Neural progenitor cell (in vitro differentiated cells): ENCODE measurements at regions not wholly inside any gene's neighbourhood (a gene's known extent, or its start where the extent isn't known, plus 50 kb on each side); places are given as distances from the start of the nearest gene placed in this dataset.
"Not testable (repeated sequence)": the region's sequence is repeated elsewhere in the genome, so short reads cannot be mapped to it uniquely, and the experiment has no call there.

ENCODE experiments used
- DNase-seq: peaks from one replicate; pipeline ENCODE4 v3.0.0-alpha.2; 2016; ENCODE audit warnings: low spot score
- H2AFZ ChIP-seq: fragments of 200-600 bp; sonication (generic); replicated peaks from 2 replicates; pipeline ENCODE4 v1.6.1; 2016; ENCODE audit warnings: antibody characterized with exemption
- H3F3A ChIP-seq: fragments of 200-600 bp; sonication (generic); 2 replicates; pipeline ENCODE4 v1.6.1; 2016; ENCODE audit warnings: antibody characterized with exemption, low read depth
- H3K27ac ChIP-seq: fragments of 200-600 bp; sonication (generic); 2 replicates; pipeline ENCODE4 v1.5.1; 2016; ENCODE audit warnings: mild to moderate bottlenecking
- H3K27me3 ChIP-seq: fragments of 200-600 bp; sonication (generic); 2 replicates; pipeline ENCODE4 v1.6.1; 2016; ENCODE audit warnings: mild to moderate bottlenecking, moderate library complexity
- H3K36me3 ChIP-seq: fragments of 200-600 bp; sonication (generic); 2 replicates; pipeline ENCODE4 v1.5.1; 2016
- H3K4me1 ChIP-seq: fragments of 200-600 bp; sonication (generic); 2 replicates; pipeline ENCODE4 v1.6.1; 2016; ENCODE audit warnings: mixed run types
- H3K4me2 ChIP-seq: fragments of 200-600 bp; sonication (generic); 2 replicates; pipeline ENCODE4 v1.6.1; 2016
- H3K4me3 ChIP-seq: fragments of 200-600 bp; sonication (generic); 2 replicates; pipeline ENCODE4 v1.5.1; 2016
- H3K79me2 ChIP-seq: fragments of 200-600 bp; sonication (generic); 2 replicates; pipeline ENCODE4 v1.6.1; 2016; ENCODE audit warnings: low read depth
- H3K9ac ChIP-seq: fragments of 200-600 bp; sonication (generic); 2 replicates; pipeline ENCODE4 v1.6.1; 2016
- H3K9me3 ChIP-seq: fragments of 200-600 bp; sonication (generic); 2 replicates; pipeline ENCODE4 v1.5.1; 2016; ENCODE audit warnings: low read depth
- H4K20me1 ChIP-seq: fragments of 200-600 bp; sonication (generic); 2 replicates; pipeline ENCODE4 v1.6.1; 2016; ENCODE audit warnings: low read depth
- H3K27ac Mint-ChIP-seq: 3 replicates; pipeline ENCODE4 v1.8.0; 2021; ENCODE audit warnings: mixed read lengths
- H3K27me3 Mint-ChIP-seq: 2 replicates; pipeline ENCODE4 v1.8.0; 2022; ENCODE audit warnings: low read depth, mild to moderate bottlenecking, inconsistent platforms, moderate library complexity, mixed read lengths; ENCODE audit not compliant: insufficient read depth
- H3K36me3 Mint-ChIP-seq: 3 replicates; pipeline ENCODE4 v1.8.0; 2021; ENCODE audit warnings: mixed read lengths
- H3K4me1 Mint-ChIP-seq: 3 replicates; pipeline ENCODE4 v1.8.0; 2021; ENCODE audit warnings: mixed read lengths
- H3K4me3 Mint-ChIP-seq: 3 replicates; pipeline ENCODE4 v1.8.0; 2021; ENCODE audit warnings: mild to moderate bottlenecking, moderate library complexity, mixed read lengths
- H3K9me3 Mint-ChIP-seq: 3 replicates; pipeline ENCODE4 v1.8.0; 2020; ENCODE audit warnings: mixed read lengths

- DNase-seq, H3K4me2 ChIP-seq, H3K4me3 ChIP-seq, H3K9me3 ChIP-seq, H3K4me3 Mint-ChIP-seq, H3K4me1 Mint-ChIP-seq, H3K27ac Mint-ChIP-seq, H3K36me3 ChIP-seq, H3K36me3 Mint-ChIP-seq, H4K20me1 ChIP-seq, H3K27me3 Mint-ChIP-seq, H3K9ac ChIP-seq, H3F3A ChIP-seq, H3K27me3 ChIP-seq, H3K9me3 Mint-ChIP-seq, H3K27ac ChIP-seq, H3K79me2 ChIP-seq, H3K4me1 ChIP-seq, H2AFZ ChIP-seq: not testable (repeated sequence)
Observed at GRCh38 chr9:85792057-85792456, 50.3 kb upstream of the AGTPBP1 start.

DNA sequence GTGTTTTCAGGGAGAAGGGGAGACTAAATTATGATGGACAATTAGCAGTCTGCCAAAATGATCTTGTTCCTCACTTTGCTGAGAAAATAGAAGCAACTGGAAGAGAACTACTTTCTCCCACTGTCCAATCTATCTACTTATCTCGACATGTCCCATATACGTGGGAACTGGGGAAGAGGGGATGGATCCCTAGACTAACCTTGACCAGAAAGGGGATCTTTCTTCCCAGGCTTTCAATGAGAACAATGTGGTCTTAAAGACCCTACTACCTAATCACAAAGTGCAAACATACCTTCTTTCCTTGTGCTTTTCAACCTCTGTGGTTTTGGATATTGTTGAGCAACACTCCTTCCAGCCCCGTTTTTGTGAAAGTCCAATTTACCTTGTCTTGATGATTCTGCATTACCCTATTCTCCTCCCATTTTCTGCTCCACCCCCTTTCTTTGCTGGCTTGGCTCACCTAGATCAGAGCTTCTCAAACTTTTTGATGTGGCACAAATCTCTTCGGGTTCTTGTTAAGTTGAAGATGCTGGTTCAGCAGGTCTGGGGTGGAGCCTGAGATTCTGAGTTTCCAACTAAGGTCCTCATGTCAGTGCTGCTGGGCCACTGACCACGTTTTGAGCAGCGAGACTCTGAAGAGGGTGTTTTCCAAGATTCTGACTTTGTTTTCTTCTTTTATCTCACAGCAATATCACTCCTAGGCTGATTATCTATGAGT lies 61.4 kb upstream of the AGTPBP1 start:
- Histone ChIP-seq H3K27me3 (peaks cover 13% of the 10 kb centered on the region), H3F3A (peaks cover 31% of the 10 kb centered on the region), H3K79me2 (peaks cover 22% of the 10 kb centered on the region)
- not testable (repeated sequence) for H3K4me3 ChIP-seq, H3K27ac ChIP-seq, H3K27ac Mint-ChIP-seq, H3K9ac ChIP-seq, H3K36me3 Mint-ChIP-seq, H3K4me3 Mint-ChIP-seq, H4K20me1 ChIP-seq, H3K36me3 ChIP-seq, H3K9me3 Mint-ChIP-seq, DNase-seq, H3K4me1 Mint-ChIP-seq, H3K9me3 ChIP-seq, H3K4me2 ChIP-seq, H3K4me1 ChIP-seq, H3K27me3 Mint-ChIP-seq, H2AFZ ChIP-seq

GRCh38 chr9:85804847-85805133 lies 63.0 kb upstream of the AGTPBP1 start:
- not testable (repeated sequence) for H3K27ac ChIP-seq, H3K4me1 Mint-ChIP-seq, H3K9me3 ChIP-seq, H3K4me3 Mint-ChIP-seq, DNase-seq, H3K9me3 Mint-ChIP-seq, H3K4me1 ChIP-seq, H4K20me1 ChIP-seq, H3K9ac ChIP-seq, H3K27me3 Mint-ChIP-seq, H3K27ac Mint-ChIP-seq, H3K36me3 ChIP-seq
- peaks cover 13% of the 10 kb centered on the region for H3K36me3 Mint-ChIP-seq
- Histone ChIP-seq H3K4me2 (peak overlapping the region; percentile 95), H3F3A (peaks cover 31% of the 10 kb centered on the region), H3K27me3 (peaks cover 13% of the 10 kb centered on the region), H3K79me2 (peaks cover 38% of the 10 kb centered on the region), H3K4me3 (peak overlapping the region; percentile 93), H2AFZ (peak overlapping the region; percentile 93)

DNA sequence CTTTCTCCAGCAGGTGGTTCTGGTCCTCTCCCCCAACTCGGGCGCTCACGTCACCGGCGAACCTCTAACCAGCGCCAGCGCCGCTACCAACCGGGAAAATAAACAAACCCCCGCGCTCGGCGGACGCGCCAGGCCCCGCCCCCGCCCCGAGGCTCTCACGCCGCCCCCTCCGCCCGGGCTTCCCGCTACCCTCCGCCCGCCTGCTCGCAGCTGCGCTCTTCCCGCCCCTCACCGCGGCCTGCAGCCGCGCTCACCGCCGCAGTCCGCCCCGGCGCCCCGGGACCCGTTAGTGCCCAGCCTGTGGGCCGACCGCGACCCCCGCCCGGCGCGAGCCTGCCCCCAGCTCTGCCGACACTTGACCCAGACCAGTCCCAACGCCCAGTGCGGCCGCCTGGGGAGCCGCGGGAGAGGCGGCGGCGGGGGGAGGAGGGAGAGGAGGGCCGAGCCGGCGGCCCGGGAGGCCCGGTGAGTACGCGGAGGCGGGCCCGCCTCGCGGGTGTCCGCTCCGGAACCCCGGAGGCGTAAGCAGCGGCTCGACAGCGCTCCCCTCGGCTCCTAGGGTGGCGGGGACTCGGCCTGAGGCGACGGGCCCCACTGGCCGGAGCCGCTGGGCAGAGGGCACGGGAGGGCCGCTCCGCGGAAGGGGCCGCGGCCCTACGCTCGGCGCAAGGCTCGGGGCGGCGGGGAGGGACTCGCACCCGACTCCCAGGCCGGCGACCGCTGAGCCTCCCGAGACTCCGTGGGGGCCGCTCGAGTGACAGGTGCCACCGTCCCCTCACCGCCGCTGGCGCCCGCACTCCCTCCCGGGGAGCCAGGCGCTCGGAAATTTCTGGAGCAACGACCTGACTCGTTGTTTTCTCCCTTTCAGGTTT lies 63.6 kb upstream of the AGTPBP1 start:
- peak overlapping the region; percentile 90 for H3K27ac ChIP-seq
- H3K79me2 ChIP-seq, result peaks cover 38% of the 10 kb centered on the region
- peak overlapping the region; percentile 95 for H3K4me2 ChIP-seq
- not testable (repeated sequence) for H4K20me1 ChIP-seq, H3K4me1 Mint-ChIP-seq, H3K27me3 Mint-ChIP-seq, H3K9me3 ChIP-seq, H3K4me1 ChIP-seq, H3K9me3 Mint-ChIP-seq, H3K27ac Mint-ChIP-seq, H3K36me3 ChIP-seq
- H3F3A ChIP-seq, result peaks cover 31% of the 10 kb centered on the region
- H2AFZ ChIP-seq, result peak overlapping the region; percentile 94
- peaks cover 14% of the 10 kb centered on the region for H3K36me3 Mint-ChIP-seq
- H3K9ac ChIP-seq, result peak overlapping the region; percentile 66
- H3K27me3 ChIP-seq, result peaks cover 13% of the 10 kb centered on the region
- H3K4me3 Mint-ChIP-seq, result peak overlapping the region; percentile 88
- peak overlapping the region; percentile 93 for H3K4me3 ChIP-seq
- DNase-seq, result peak; percentile 91

- H4K20me1 ChIP-seq, DNase-seq, H3K27ac ChIP-seq, H3K4me1 Mint-ChIP-seq, H3K4me2 ChIP-seq, H3K4me3 Mint-ChIP-seq, H3K36me3 ChIP-seq, H3K27me3 Mint-ChIP-seq, H3K27ac Mint-ChIP-seq, H3K9ac ChIP-seq, H3K9me3 ChIP-seq, H3K4me1 ChIP-seq, H2AFZ ChIP-seq, H3K9me3 Mint-ChIP-seq, H3K4me3 ChIP-seq: not testable (repeated sequence)
- H3K27me3 ChIP-seq, result peaks cover 12% of the 10 kb centered on the region
- peaks cover 18% of the 10 kb centered on the region for H3K36me3 Mint-ChIP-seq
- H3K79me2 ChIP-seq, result peaks cover 42% of the 10 kb centered on the region
- H3F3A ChIP-seq, result peaks cover 31% of the 10 kb centered on the region
Observed at GRCh38 chr9:85808329-85808728, 66.6 kb upstream of the AGTPBP1 start.

DNA sequence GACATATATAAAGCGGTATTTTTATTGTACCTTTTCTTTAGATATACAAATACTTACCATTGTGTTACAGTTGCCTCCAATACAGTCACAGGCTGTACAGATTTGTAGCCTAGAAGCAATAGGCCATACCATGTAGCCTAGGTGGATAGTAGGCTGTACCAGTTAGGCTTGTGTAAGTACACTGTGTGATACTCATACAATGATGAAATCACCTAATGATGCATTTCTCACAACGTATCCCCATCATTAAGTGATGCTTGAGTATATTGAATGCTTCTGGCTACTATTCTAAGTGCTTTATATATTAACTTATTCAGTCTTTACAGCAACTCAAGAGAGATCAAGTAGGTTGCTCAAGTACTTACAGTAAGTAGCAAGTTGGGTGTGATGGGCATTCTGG lies 71.6 kb upstream of the AGTPBP1 start:
- DNase-seq, result not testable (repeated sequence)

DNA sequence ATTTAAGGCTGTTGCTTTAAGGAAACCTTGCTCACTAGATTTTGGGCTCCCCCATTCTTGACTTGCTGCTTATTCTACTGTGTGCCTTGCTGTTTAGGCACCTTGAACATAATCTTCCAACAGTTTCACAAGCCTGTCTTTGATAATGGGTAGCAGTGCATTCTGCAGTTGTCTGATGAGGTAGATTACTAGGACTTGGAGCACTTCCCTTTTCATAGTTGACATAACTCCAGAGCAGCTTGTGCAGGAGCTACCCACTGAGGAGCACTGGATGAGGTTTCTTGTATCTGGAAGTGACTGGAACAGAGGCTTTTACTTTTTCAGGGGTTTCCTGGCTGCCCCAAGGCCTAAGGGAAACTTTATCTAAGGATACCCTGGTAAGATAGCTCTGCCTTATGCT lies 73.0 kb upstream of the AGTPBP1 start:
- not testable (repeated sequence) for H3K4me1 Mint-ChIP-seq, H3K27ac Mint-ChIP-seq, H3K4me3 Mint-ChIP-seq

More for the DNA sequence above, 71.6 kb upstream of the AGTPBP1 start:
- not testable (repeated sequence) for H3F3A ChIP-seq, H3K9ac ChIP-seq, H3K27ac ChIP-seq, H3K27me3 Mint-ChIP-seq, H3K9me3 ChIP-seq, H3K4me1 ChIP-seq, H3K4me1 Mint-ChIP-seq, H4K20me1 ChIP-seq, H3K27me3 ChIP-seq, H2AFZ ChIP-seq, H3K4me3 Mint-ChIP-seq, H3K9me3 Mint-ChIP-seq, H3K36me3 Mint-ChIP-seq, H3K27ac Mint-ChIP-seq, H3K4me2 ChIP-seq, H3K4me3 ChIP-seq
- H3K79me2 ChIP-seq, result peaks cover 24% of the 10 kb centered on the region
- peaks cover 12% of the 10 kb centered on the region for H3K36me3 ChIP-seq

More for the DNA sequence above, 73.0 kb upstream of the AGTPBP1 start:
- not testable (repeated sequence) for H3K4me1 ChIP-seq, H3K9me3 Mint-ChIP-seq, H3K4me3 ChIP-seq, H3K27me3 ChIP-seq, H3K36me3 Mint-ChIP-seq, H2AFZ ChIP-seq, H3K4me2 ChIP-seq, H4K20me1 ChIP-seq, DNase-seq, H3K36me3 ChIP-seq, H3K27ac ChIP-seq, H3F3A ChIP-seq, H3K27me3 Mint-ChIP-seq, H3K9me3 ChIP-seq, H3K9ac ChIP-seq
- H3K79me2 ChIP-seq, result peaks cover 14% of the 10 kb centered on the region
